Smooth muscle cell (in vitro differentiated cells): ENCODE measurements at regions not wholly inside any gene's neighbourhood (a gene's known extent, or its start where the extent isn't known, plus 50 kb on each side); places are given as distances from the start of the nearest gene placed in this dataset.
"Not testable (repeated sequence)": the region's sequence is repeated elsewhere in the genome, so short reads cannot be mapped to it uniquely, and the experiment has no call there.

Experiments used
- DNase-seq: peaks from one replicate; lab custom pipeline; 2025; ENCODE audit not compliant: unreplicated experiment; lab: John Stamatoyannopoulos, UW
- H2AFZ ChIP-seq: fragments of 200-600 bp; sonication (generic); 2 replicates; pipeline ENCODE4 v1.6.0; 2016; ENCODE audit warnings: antibody characterized with exemption, low read depth, mild to moderate bottlenecking
- H3F3A ChIP-seq: fragments of 200-600 bp; sonication (generic); 2 replicates; pipeline ENCODE4 v1.6.0; 2017; ENCODE audit warnings: antibody characterized with exemption, low read depth
- H3K27ac ChIP-seq: fragments of 200-600 bp; sonication (generic); 2 replicates; pipeline ENCODE4 v1.5.1; 2016; ENCODE audit warnings: low read depth, mild to moderate bottlenecking
- H3K27me3 ChIP-seq: fragments of 200-600 bp; sonication (generic); 2 replicates; pipeline ENCODE4 v1.6.1; 2016; ENCODE audit warnings: low read depth, mild to moderate bottlenecking
- H3K36me3 ChIP-seq: fragments of 200-600 bp; sonication (generic); 2 replicates; pipeline ENCODE4 v1.5.1; 2016; ENCODE audit warnings: low read depth
- H3K4me1 ChIP-seq: fragments of 200-600 bp; sonication (generic); 2 replicates; pipeline ENCODE4 v1.5.1; 2016; ENCODE audit warnings: low read depth
- H3K4me2 ChIP-seq: fragments of 200-600 bp; sonication (generic); 2 replicates; pipeline ENCODE4 v1.6.0; 2016; ENCODE audit warnings: mild to moderate bottlenecking
- H3K4me3 ChIP-seq: fragments of 200-600 bp; sonication (generic); 2 replicates; pipeline ENCODE4 v1.5.1; 2016; ENCODE audit warnings: mild to moderate bottlenecking
- H3K79me2 ChIP-seq: fragments of 200-600 bp; sonication (generic); 2 replicates; pipeline ENCODE4 v1.6.0; 2016; ENCODE audit warnings: low read depth, mild to moderate bottlenecking
- H3K9ac ChIP-seq: fragments of 200-600 bp; sonication (generic); 2 replicates; pipeline ENCODE4 v1.6.0; 2016; ENCODE audit warnings: low read depth
- H3K9me3 ChIP-seq: fragments of 200-600 bp; sonication (generic); replicated peaks from 2 replicates; pipeline ENCODE4 v1.5.1; 2016; ENCODE audit warnings: low read depth
- H4K20me1 ChIP-seq: fragments of 200-600 bp; sonication (generic); 2 replicates; pipeline ENCODE4 v1.6.0; 2016; ENCODE audit warnings: low read depth
- WGBS: methylation state at CpG from one replicate; pipeline ENCODE4 v1.1.7; 2016; ENCODE audit warnings: low lambda C conversion rate; 5-methylcytosine and 5-hydroxymethylcytosine counted together
- TF ChIP-seq, protein P1 (sequence below): fragments of 200-600 bp; sonication (generic); IDR thresholded peaks from 2 replicates; pipeline ENCODE4 v1.5.1; 2017; ENCODE audit warnings: borderline replicate concordance, mild to moderate bottlenecking, antibody characterized with exemption; ENCODE audit not compliant: insufficient read depth, poor library complexity, severe bottlenecking

DNA sequence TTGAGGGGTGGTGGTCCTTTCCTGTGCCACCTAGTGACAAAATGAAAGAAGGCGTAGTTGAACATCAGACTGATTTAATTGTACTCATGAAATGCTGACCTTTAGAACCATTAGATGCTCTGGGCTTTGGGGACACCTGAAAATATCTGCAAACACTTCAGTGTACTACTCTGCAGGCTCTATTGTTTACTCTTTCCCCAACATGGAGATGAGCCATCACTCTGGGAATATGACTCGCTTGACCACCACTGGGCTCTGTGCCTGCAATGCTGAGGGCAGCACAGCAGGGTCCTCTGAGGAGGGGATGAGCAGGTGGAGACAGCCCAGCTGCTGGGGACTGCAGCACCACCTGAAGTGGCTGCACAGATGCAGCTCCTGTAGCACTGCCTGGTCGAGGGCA lies 74.8 kb upstream of the SLC24A3 start:
- Histone ChIP-seq H3K27ac (no peak overlapping the region), H3K79me2 (no peaks in the 10 kb centered on the region), H3K27me3 (no peaks in the 10 kb centered on the region), H4K20me1 (no peaks in the 10 kb centered on the region), H3K4me2 (no peak overlapping the region), H3K4me1 (no peaks in the 10 kb centered on the region), H3K4me3 (no peak overlapping the region), H3F3A (no peaks in the 10 kb centered on the region), H2AFZ (no peak overlapping the region), H3K9me3 (no peaks in the 10 kb centered on the region), H3K36me3 (no peaks in the 10 kb centered on the region), H3K9ac (no peak overlapping the region)
- TF ChIP-seq, protein P1, sequence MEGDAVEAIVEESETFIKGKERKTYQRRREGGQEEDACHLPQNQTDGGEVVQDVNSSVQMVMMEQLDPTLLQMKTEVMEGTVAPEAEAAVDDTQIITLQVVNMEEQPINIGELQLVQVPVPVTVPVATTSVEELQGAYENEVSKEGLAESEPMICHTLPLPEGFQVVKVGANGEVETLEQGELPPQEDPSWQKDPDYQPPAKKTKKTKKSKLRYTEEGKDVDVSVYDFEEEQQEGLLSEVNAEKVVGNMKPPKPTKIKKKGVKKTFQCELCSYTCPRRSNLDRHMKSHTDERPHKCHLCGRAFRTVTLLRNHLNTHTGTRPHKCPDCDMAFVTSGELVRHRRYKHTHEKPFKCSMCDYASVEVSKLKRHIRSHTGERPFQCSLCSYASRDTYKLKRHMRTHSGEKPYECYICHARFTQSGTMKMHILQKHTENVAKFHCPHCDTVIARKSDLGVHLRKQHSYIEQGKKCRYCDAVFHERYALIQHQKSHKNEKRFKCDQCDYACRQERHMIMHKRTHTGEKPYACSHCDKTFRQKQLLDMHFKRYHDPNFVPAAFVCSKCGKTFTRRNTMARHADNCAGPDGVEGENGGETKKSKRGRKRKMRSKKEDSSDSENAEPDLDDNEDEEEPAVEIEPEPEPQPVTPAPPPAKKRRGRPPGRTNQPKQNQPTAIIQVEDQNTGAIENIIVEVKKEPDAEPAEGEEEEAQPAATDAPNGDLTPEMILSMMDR: no peak
- WGBS: 82% methylated on average over 3 of the region's 3 CpGs
- no peak for DNase-seq

DNA sequence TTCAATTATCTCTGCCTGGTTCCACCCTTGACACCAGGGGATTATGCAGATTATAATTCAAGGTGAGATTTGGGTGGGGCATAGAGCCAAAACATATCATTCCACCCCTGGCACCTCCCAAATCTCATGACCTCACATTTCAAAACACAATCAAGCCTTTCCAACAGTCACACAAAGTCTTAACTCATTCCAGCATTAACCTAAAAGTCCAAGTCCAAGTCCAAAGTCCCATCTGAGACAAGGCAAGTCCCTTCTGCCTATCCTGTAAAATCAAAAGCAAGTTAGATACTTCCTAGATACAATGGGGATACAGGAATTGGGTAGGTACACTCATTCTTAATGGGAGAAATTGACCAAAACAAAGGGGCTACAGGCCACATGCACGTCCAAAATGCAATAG lies 73.7 kb upstream of the SLC24A3 start:
- Histone ChIP-seq H3K9ac (no peak overlapping the region), H3F3A (no peaks in the 10 kb centered on the region), H2AFZ (no peak overlapping the region), H3K4me1 (no peaks in the 10 kb centered on the region), H3K27ac (no peak overlapping the region), H4K20me1 (no peaks in the 10 kb centered on the region), H3K4me3 (no peak overlapping the region), H3K27me3 (no peaks in the 10 kb centered on the region), H3K9me3 (no peaks in the 10 kb centered on the region), H3K4me2 (no peak overlapping the region), H3K36me3 (no peaks in the 10 kb centered on the region), H3K79me2 (no peaks in the 10 kb centered on the region)
- TF ChIP-seq, protein P1: no peak
- 63% methylated on average over 1 of the region's 1 CpG for WGBS
- DNase-seq: no peak

DNA sequence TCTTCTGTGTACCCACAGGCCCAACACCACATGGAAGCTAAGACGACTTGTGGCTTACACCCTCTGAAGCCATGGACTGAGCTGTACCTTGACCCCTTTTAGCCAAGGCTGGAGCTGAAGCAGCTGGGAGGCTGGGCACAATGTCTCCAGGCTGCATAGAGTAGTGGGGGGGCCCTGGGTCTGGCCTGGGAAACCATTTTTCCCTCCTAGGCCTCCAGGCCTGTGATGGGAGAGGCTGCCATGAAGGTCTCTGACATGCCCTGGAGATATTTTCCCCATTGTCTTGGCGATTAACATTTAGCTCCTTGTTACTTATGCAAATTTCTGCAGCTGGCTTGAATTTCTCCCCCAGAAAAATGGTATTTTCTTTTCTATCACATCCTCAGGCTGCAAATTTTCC lies 72.9 kb upstream of the SLC24A3 start:
- 80% methylated on average over 2 of the region's 2 CpGs for WGBS
- H3K4me1 ChIP-seq, H3K36me3 ChIP-seq, H3K27ac ChIP-seq, H2AFZ ChIP-seq, H4K20me1 ChIP-seq, H3K27me3 ChIP-seq, DNase-seq, H3K9me3 ChIP-seq, H3F3A ChIP-seq, H3K79me2 ChIP-seq, H3K9ac ChIP-seq, H3K4me3 ChIP-seq, H3K4me2 ChIP-seq: not testable (repeated sequence)

DNA sequence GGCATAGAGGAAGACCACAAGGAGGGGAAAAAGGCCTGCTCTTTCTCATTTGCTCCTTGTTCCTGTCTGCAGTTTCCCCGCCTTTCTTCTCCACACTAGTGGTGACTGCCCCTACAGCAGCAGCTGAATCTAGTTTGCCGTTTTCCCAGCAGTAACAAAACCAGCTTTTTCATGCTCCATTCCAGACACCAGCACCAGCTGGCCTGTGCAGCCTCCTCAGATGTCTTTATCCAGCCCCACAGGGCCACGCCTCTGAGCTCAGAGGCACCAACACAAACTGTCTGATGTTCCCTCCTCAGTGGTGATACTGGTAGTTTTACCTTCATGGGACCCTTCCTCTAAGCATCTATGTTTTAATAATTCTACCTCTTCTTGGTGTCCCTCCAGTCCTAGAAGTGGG lies 70.4 kb upstream of the SLC24A3 start:
- Histone ChIP-seq H3F3A (no peaks in the 10 kb centered on the region), H3K4me1 (no peaks in the 10 kb centered on the region), H3K27ac (no peak overlapping the region), H3K27me3 (no peaks in the 10 kb centered on the region), H3K36me3 (no peaks in the 10 kb centered on the region), H3K4me2 (no peak overlapping the region), H3K79me2 (no peaks in the 10 kb centered on the region), H3K9ac (no peak overlapping the region), H3K9me3 (no peaks in the 10 kb centered on the region), H4K20me1 (no peaks in the 10 kb centered on the region), H2AFZ (no peak overlapping the region), H3K4me3 (no peak overlapping the region)
- DNase-seq: no peak
- TF ChIP-seq, protein P1: no peak
- WGBS: 73% methylated on average over 3 of the region's 3 CpGs
